Neuronal stem cell (in vitro differentiated cells): ENCODE measurements at regions not wholly inside any gene's neighbourhood (a gene's known extent, or its start where the extent isn't known, plus 50 kb on each side); places are given as distances from the start of the nearest gene placed in this dataset.

Source experiments
- DNase-seq: peaks from one replicate; pipeline ENCODE4 v3.0.0-alpha.2; 2013; ENCODE audit warnings: low spot score
- H2AFZ ChIP-seq: one replicate; pipeline ENCODE4 v1.6.1; 2013; ENCODE audit warnings: mild to moderate bottlenecking, low read length, inconsistent platforms
- H2AK5ac ChIP-seq: 2 replicates; pipeline ENCODE4 v1.6.1; 2013; ENCODE audit warnings: low read depth, mild to moderate bottlenecking, inconsistent platforms, low read length, moderate library complexity, mixed read lengths
- H2BK120ac ChIP-seq: 2 replicates; pipeline ENCODE4 v1.6.1; 2013; ENCODE audit warnings: low read depth, mild to moderate bottlenecking, inconsistent platforms, low read length, moderate library complexity, mixed read lengths
- H2BK12ac ChIP-seq: one replicate; pipeline ENCODE4 v1.6.1; 2013; ENCODE audit warnings: low read length, inconsistent platforms
- H2BK15ac ChIP-seq: 2 replicates; pipeline ENCODE4 v1.6.1; 2013; ENCODE audit warnings: mild to moderate bottlenecking, low read length, inconsistent platforms, mixed read lengths
- H2BK5ac ChIP-seq: one replicate; pipeline ENCODE4 v1.6.1; 2013; ENCODE audit warnings: inconsistent platforms, mild to moderate bottlenecking, low read length, moderate library complexity
- H3K14ac ChIP-seq: one replicate; pipeline ENCODE4 v1.6.1; 2013; ENCODE audit warnings: low read length, inconsistent platforms
- H3K18ac ChIP-seq: 2 replicates; pipeline ENCODE4 v1.6.1; 2013; ENCODE audit warnings: low read length, inconsistent platforms
- H3K23ac ChIP-seq: 2 replicates; pipeline ENCODE4 v1.6.1; 2013; ENCODE audit warnings: low read depth, mild to moderate bottlenecking, mixed read lengths, low read length, inconsistent platforms; ENCODE audit not compliant: poor library complexity
- H3K27ac ChIP-seq: replicated peaks from 3 replicates; pipeline ENCODE4 v1.5.1; 2013; ENCODE audit warnings: low read length, inconsistent platforms
- H3K27me3 ChIP-seq, 3 experiments: 2 replicates each; pipeline ENCODE4 v1.6.1; 2013; ENCODE audit warnings: low read length in 3 of 3, mild to moderate bottlenecking in 2 of 3, inconsistent platforms in 1 of 3, low read depth in 1 of 3, mixed read lengths in 1 of 3, moderate library complexity in 1 of 3; ENCODE audit not compliant: control insufficient read depth in 3 of 3, insufficient read depth in 3 of 3
- H3K36me3 ChIP-seq, 2 donors: replicated peaks in 1 of 2; 2 replicates each; pipeline ENCODE4 v1.6.1; 2013; ENCODE audit warnings: low read length in 2 of 2; ENCODE audit not compliant: control insufficient read depth in 2 of 2, insufficient read depth in 2 of 2
- H3K4ac ChIP-seq: 2 replicates; pipeline ENCODE4 v1.6.1; 2013; ENCODE audit warnings: inconsistent platforms, mild to moderate bottlenecking, low read length, moderate library complexity
- H3K4me1 ChIP-seq, 2 donors: 1 replicate in 1 of 2; 2 replicates in 1 of 2; pipeline ENCODE4 v1.6.1; 2013; ENCODE audit warnings: low read length in 2 of 2, low read depth in 1 of 2; ENCODE audit not compliant: control insufficient read depth in 2 of 2, insufficient read depth in 1 of 2
- H3K4me2 ChIP-seq: one replicate; pipeline ENCODE4 v1.6.1; 2013; ENCODE audit warnings: mild to moderate bottlenecking, low read length, inconsistent platforms; ENCODE audit not compliant: insufficient read depth, poor library complexity, severe bottlenecking
- H3K4me3 ChIP-seq, 2 donors: 2 replicates each; pipeline ENCODE4 v1.5.1; 2013; ENCODE audit warnings: low read length in 2 of 2, mild to moderate bottlenecking in 2 of 2, inconsistent platforms in 1 of 2, moderate library complexity in 1 of 2
- H3K79me1 ChIP-seq: one replicate; pipeline ENCODE4 v1.6.1; 2013; ENCODE audit warnings: low read depth, mild to moderate bottlenecking, inconsistent platforms, low read length, moderate library complexity
- H3K9ac ChIP-seq: one replicate; pipeline ENCODE4 v1.6.1; 2013; ENCODE audit warnings: mild to moderate bottlenecking, low read depth, low read length, inconsistent platforms; ENCODE audit not compliant: poor library complexity
- H3K9me3 ChIP-seq, 2 donors: replicated peaks in 1 of 2; 2 replicates each; pipeline versions ENCODE3 to v1.6.1; 2013; ENCODE audit warnings: low read length in 2 of 2, mild to moderate bottlenecking in 2 of 2, inconsistent platforms in 1 of 2, low read depth in 1 of 2, mixed read lengths in 1 of 2, moderate library complexity in 1 of 2; ENCODE audit not compliant: control insufficient read depth in 2 of 2, insufficient read depth in 1 of 2
- H4K8ac ChIP-seq: one replicate; pipeline ENCODE4 v1.6.1; 2013; ENCODE audit warnings: low read depth, mild to moderate bottlenecking, inconsistent platforms, low read length, moderate library complexity
- H4K91ac ChIP-seq: one replicate; pipeline ENCODE4 v1.6.1; 2013; ENCODE audit warnings: low read length, low read depth, mild to moderate bottlenecking, inconsistent platforms; ENCODE audit not compliant: poor library complexity
- WGBS, 2 donors: extraction: QIAGEN DNeasy Blood & Tissue Kit; methylation state at CpG; one replicate each; pipeline ENCODE4 v1.1.7; 2013; ENCODE audit warnings: missing lambda C conversion rate in 2 of 2, mixed read lengths in 1 of 2; ENCODE audit not compliant: insufficient read length in 2 of 2, insufficient replicate concordance in 1 of 2; ENCODE audit errors: extremely low coverage in 2 of 2; 5-methylcytosine and 5-hydroxymethylcytosine counted together

- no peak overlapping the region for H4K91ac ChIP-seq
- no peak overlapping the region for H3K4ac ChIP-seq
- no peak overlapping the region for H2BK12ac ChIP-seq
- H3K9me3 ChIP-seq, result no peaks in the 10 kb centered on the region
- H3K18ac ChIP-seq, result no peak overlapping the region
- H2AFZ ChIP-seq, result no peak overlapping the region
- H4K8ac ChIP-seq, result no peak overlapping the region
- H3K4me3 ChIP-seq, result no peak overlapping the region
- H3K4me1 ChIP-seq, result no peaks in the 10 kb centered on the region
- no peak overlapping the region for H2BK15ac ChIP-seq
- H3K14ac ChIP-seq, result no peak overlapping the region
- no peak overlapping the region for H3K9ac ChIP-seq
- no peak overlapping the region for H3K27ac ChIP-seq
- WGBS, 2 donors, result no CpG with 5 or more reads among the region's 1 CpG
- no peak overlapping the region for H3K4me2 ChIP-seq
- H2BK5ac ChIP-seq, result no peak overlapping the region
- no peak for DNase-seq
- no peaks in the 10 kb centered on the region for H3K36me3 ChIP-seq
- no peaks in the 10 kb centered on the region for H3K27me3 ChIP-seq
- H2BK120ac ChIP-seq, result no peak overlapping the region
- no peak overlapping the region for H2AK5ac ChIP-seq
- H3K79me1 ChIP-seq, result no peaks in the 10 kb centered on the region
- no peak overlapping the region for H3K23ac ChIP-seq
These were observed 227.3 kb upstream of the CDH18 start for GRCh38 chr5:20215257-20215656.

- no peak for DNase-seq
- no CpG with 5 or more reads among the region's 2 CpGs for WGBS, 2 donors
- H3K4me1 ChIP-seq, result no peaks in the 10 kb centered on the region
These were observed 225.8 kb upstream of the CDH18 start for GRCh38 chr5:20213803-20214202.

GRCh38 chr5:20212701-20213100, 224.7 kb upstream of the CDH18 start:
- H4K91ac ChIP-seq, result no peak overlapping the region
- no peak overlapping the region for H3K4ac ChIP-seq
- no peak for DNase-seq
- H3K36me3 ChIP-seq, result no peaks in the 10 kb centered on the region
- H3K9me3 ChIP-seq, result no peaks in the 10 kb centered on the region
- H3K18ac ChIP-seq, result no peak overlapping the region
- no peak overlapping the region for H3K27ac ChIP-seq
- H4K8ac ChIP-seq, result no peak overlapping the region
- no peak overlapping the region for H2BK5ac ChIP-seq
- no peaks in the 10 kb centered on the region for H3K4me1 ChIP-seq
- H2AK5ac ChIP-seq, result no peak overlapping the region
- H3K27me3 ChIP-seq, result no peaks in the 10 kb centered on the region
- H3K23ac ChIP-seq, result no peak overlapping the region
- H2BK15ac ChIP-seq, result no peak overlapping the region
- no peak overlapping the region for H2BK12ac ChIP-seq
- H2BK120ac ChIP-seq, result no peak overlapping the region
- no peaks in the 10 kb centered on the region for H3K79me1 ChIP-seq
- no peak overlapping the region for H3K14ac ChIP-seq
- H3K9ac ChIP-seq, result no peak overlapping the region
- no peak overlapping the region for H3K4me3 ChIP-seq
- no peak overlapping the region for H3K4me2 ChIP-seq
- H2AFZ ChIP-seq, result no peak overlapping the region

More at GRCh38 chr5:20213803-20214202, 225.8 kb upstream of the CDH18 start:
- no peak overlapping the region for H4K91ac ChIP-seq
- no peak overlapping the region for H3K23ac ChIP-seq
- H2AFZ ChIP-seq, result no peak overlapping the region
- H3K27ac ChIP-seq, result no peak overlapping the region
- no peaks in the 10 kb centered on the region for H3K36me3 ChIP-seq
- no peak overlapping the region for H2AK5ac ChIP-seq
- H3K4ac ChIP-seq, result no peak overlapping the region
- H2BK12ac ChIP-seq, result no peak overlapping the region
- no peaks in the 10 kb centered on the region for H3K27me3 ChIP-seq
- no peak overlapping the region for H2BK5ac ChIP-seq
- no peak overlapping the region for H2BK15ac ChIP-seq
- H3K4me2 ChIP-seq, result no peak overlapping the region
- H3K14ac ChIP-seq, result no peak overlapping the region
- H3K9ac ChIP-seq, result no peak overlapping the region
- H3K9me3 ChIP-seq, result no peaks in the 10 kb centered on the region
- H2BK120ac ChIP-seq, result no peak overlapping the region
- H3K79me1 ChIP-seq, result no peaks in the 10 kb centered on the region
- no peak overlapping the region for H4K8ac ChIP-seq
- H3K4me3 ChIP-seq, result no peak overlapping the region
- H3K18ac ChIP-seq, result no peak overlapping the region

GRCh38 chr5:20166456-20166855, 178.5 kb upstream of the CDH18 start:
- Histone ChIP-seq H3K4me2 (no peak overlapping the region), H2BK15ac (no peak overlapping the region), H3K36me3 (no peaks in the 10 kb centered on the region), H2BK120ac (no peak overlapping the region), H4K91ac (no peak overlapping the region), H2BK5ac (no peak overlapping the region), H3K23ac (no peak overlapping the region), H3K79me1 (no peaks in the 10 kb centered on the region), H3K18ac (no peak overlapping the region), H3K9ac (no peak overlapping the region), H2AK5ac (no peak overlapping the region), H3K4ac (no peak overlapping the region), H3K4me3 (no peak overlapping the region), H3K14ac (no peak overlapping the region), H3K27ac (no peak overlapping the region), H3K9me3 (no peaks in the 10 kb centered on the region), H2AFZ (no peak overlapping the region), H2BK12ac (no peak overlapping the region), H4K8ac (no peak overlapping the region), H3K4me1 (no peaks in the 10 kb centered on the region), H3K27me3 (no peaks in the 10 kb centered on the region)
- no peak for DNase-seq
- no CpG with 5 or more reads among the region's 4 CpGs for WGBS, 2 donors
